ENCODE measurements at regions not wholly inside any gene's neighbourhood (a gene's known extent, or its start where the extent isn't known, plus 50 kb on each side); places are given as distances from the start of the nearest gene placed in this dataset.

GRCh38 chr2:115939902-115940301 is 1497.5 kb downstream of the DPP10 start:
- intact Hi-C loops (cut with DNase I; ENCODE audit: low total_unique reads): no loop called here
- no peak for TF ChIP-seq POLR2AphosphoS5 (IDR thresholded peaks at IDR 0.05)
- TF ChIP-seq CTCF (IDR thresholded peaks at IDR 0.05): no peak
- TF ChIP-seq POLR2A (IDR thresholded peaks at IDR 0.05): no peak
- H3K4me1 ChIP-seq: no peaks in the 10 kb centered on the region
- no peaks in the 10 kb centered on the region for H3K9me3 ChIP-seq
- no peak overlapping the region for H3K4me3 ChIP-seq
- no peaks in the 10 kb centered on the region for H3K36me3 ChIP-seq
- H3K27ac ChIP-seq: no peak overlapping the region
- DNase-seq (ENCODE audit: low spot score in 2 of 2): no peak
- no peaks in the 10 kb centered on the region for H3K27me3 ChIP-seq

GRCh38 chr2:115942800-115943199 is 1500.4 kb downstream of the DPP10 start:
- H3K27me3 ChIP-seq: no peaks in the 10 kb centered on the region
- no peak overlapping the region for H3K27ac ChIP-seq
- intact Hi-C loops (cut with DNase I; ENCODE audit: low total_unique reads): no loop called here
- DNase-seq (ENCODE audit: low spot score in 2 of 2): no peak
- no peaks in the 10 kb centered on the region for H3K36me3 ChIP-seq
- no peak overlapping the region for H3K4me3 ChIP-seq
- TF ChIP-seq CTCF (IDR thresholded peaks at IDR 0.05): no peak
- no peak for TF ChIP-seq POLR2A (IDR thresholded peaks at IDR 0.05)
- no peak for TF ChIP-seq POLR2AphosphoS5 (IDR thresholded peaks at IDR 0.05)
- H3K4me1 ChIP-seq: no peaks in the 10 kb centered on the region
- H3K9me3 ChIP-seq: no peaks in the 10 kb centered on the region

- Histone ChIP-seq H3K9me3 (peaks cover 0 to 12% of the 10 kb centered on the region in 2 donors), H3K36me3 (no peaks in the 10 kb centered on the region), H3K4me3 (no peak overlapping the region), H3K27me3 (no peaks in the 10 kb centered on the region), H3K27ac (no peak overlapping the region), H3K4me1 (no peaks in the 10 kb centered on the region)
- DNase-seq (ENCODE audit: low spot score in 2 of 2): no peak
- no peak for TF ChIP-seq POLR2A (IDR thresholded peaks at IDR 0.05)
- TF ChIP-seq POLR2AphosphoS5 (IDR thresholded peaks at IDR 0.05): no peak
- TF ChIP-seq CTCF (IDR thresholded peaks at IDR 0.05): no peak
- intact Hi-C loops (cut with DNase I; ENCODE audit: low total_unique reads): no loop called here
Observed at GRCh38 chr2:115946341-115946740, 1503.9 kb downstream of the DPP10 start.

GRCh38 chr2:115946891-115947290 is 1504.5 kb downstream of the DPP10 start:
- Histone ChIP-seq H3K36me3 (no peaks in the 10 kb centered on the region), H3K4me3 (no peak overlapping the region), H3K27me3 (no peaks in the 10 kb centered on the region), H3K27ac (no peak overlapping the region), H3K4me1 (no peaks in the 10 kb centered on the region), H3K9me3 (peaks cover 0 to 12% of the 10 kb centered on the region in 2 donors)
- intact Hi-C loops (cut with DNase I; ENCODE audit: low total_unique reads): no loop called here
- DNase-seq (ENCODE audit: low spot score in 2 of 2): no peak
- no peak for TF ChIP-seq POLR2A (IDR thresholded peaks at IDR 0.05)
- TF ChIP-seq POLR2AphosphoS5 (IDR thresholded peaks at IDR 0.05): no peak
- no peak for TF ChIP-seq CTCF (IDR thresholded peaks at IDR 0.05)

- TF ChIP-seq POLR2A (IDR thresholded peaks at IDR 0.05) (no peak), CTCF (IDR thresholded peaks at IDR 0.05) (no peak), POLR2AphosphoS5 (IDR thresholded peaks at IDR 0.05) (no peak)
- Histone ChIP-seq H3K4me1 (no peaks in the 10 kb centered on the region), H3K36me3 (no peaks in the 10 kb centered on the region), H3K4me3 (no peak overlapping the region), H3K27ac (no peak overlapping the region), H3K9me3 (peaks cover 2 to 3% of the 10 kb centered on the region in 2 donors), H3K27me3 (no peaks in the 10 kb centered on the region)
- intact Hi-C loops (cut with DNase I; ENCODE audit: low total_unique reads): no loop called here
- DNase-seq (ENCODE audit: low spot score in 2 of 2): no peak
Observed at GRCh38 chr2:115976916-115977315, 1534.5 kb downstream of the DPP10 start.

Measured in breast epithelium (tissue), 4 donors.